ENCODE measurements at regions not wholly inside any gene's neighbourhood (a gene's known extent, or its start where the extent isn't known, plus 50 kb on each side); places are given as distances from the start of the nearest gene placed in this dataset.

GRCh38 chr14:85217412-85217811, 312.5 kb upstream of the FLRT2 start:
- no peak for TF ChIP-seq POLR2A (IDR thresholded peaks at IDR 0.05)
- TF ChIP-seq, protein P1, sequence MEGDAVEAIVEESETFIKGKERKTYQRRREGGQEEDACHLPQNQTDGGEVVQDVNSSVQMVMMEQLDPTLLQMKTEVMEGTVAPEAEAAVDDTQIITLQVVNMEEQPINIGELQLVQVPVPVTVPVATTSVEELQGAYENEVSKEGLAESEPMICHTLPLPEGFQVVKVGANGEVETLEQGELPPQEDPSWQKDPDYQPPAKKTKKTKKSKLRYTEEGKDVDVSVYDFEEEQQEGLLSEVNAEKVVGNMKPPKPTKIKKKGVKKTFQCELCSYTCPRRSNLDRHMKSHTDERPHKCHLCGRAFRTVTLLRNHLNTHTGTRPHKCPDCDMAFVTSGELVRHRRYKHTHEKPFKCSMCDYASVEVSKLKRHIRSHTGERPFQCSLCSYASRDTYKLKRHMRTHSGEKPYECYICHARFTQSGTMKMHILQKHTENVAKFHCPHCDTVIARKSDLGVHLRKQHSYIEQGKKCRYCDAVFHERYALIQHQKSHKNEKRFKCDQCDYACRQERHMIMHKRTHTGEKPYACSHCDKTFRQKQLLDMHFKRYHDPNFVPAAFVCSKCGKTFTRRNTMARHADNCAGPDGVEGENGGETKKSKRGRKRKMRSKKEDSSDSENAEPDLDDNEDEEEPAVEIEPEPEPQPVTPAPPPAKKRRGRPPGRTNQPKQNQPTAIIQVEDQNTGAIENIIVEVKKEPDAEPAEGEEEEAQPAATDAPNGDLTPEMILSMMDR (IDR thresholded peaks at IDR 0.05): no peak
